Naive thymus-derived CD8-positive, alpha-beta T cell (primary cell): ENCODE measurements at regions not wholly inside any gene's neighbourhood (a gene's known extent, or its start where the extent isn't known, plus 50 kb on each side); places are given as distances from the start of the nearest gene placed in this dataset.

ENCODE experiments used
- ATAC-seq, 2 donors: fragments of 150-1000 bp; cut with Tn5 transposase in 1 of 2; sonication (Bioruptor Pico), chemical (Tn5 transposase) in 1 of 2; 1 replicate in 1 of 2; 2 replicates in 1 of 2; pipeline ENCODE4 v1.10.0; 2021; ENCODE audit warnings: mild to moderate bottlenecking in 2 of 2, moderate library complexity in 2 of 2
- POLR2A ChIA-PET: fragments of 350-600 bp; sonication (Branson Sonifier 250); formaldehyde crosslinking; loops from one replicate; lab custom pipeline; 2021; ENCODE audit warnings: antibody characterized with exemption; lab: Charles Lee
- DNase-seq, 10 donors: peaks; one replicate each; pipeline versions ENCODE4 v3.0.0 to v3.0.0-alpha.2; 2020 to 2022
- H3K27ac Mint-ChIP-seq, 10 donors: one replicate each; pipeline ENCODE4 v1.8.0; 2020 to 2022; ENCODE audit warnings: mild to moderate bottlenecking in 10 of 10, mixed read lengths in 10 of 10, moderate library complexity in 4 of 10, inconsistent platforms in 1 of 10
- H3K27me3 Mint-ChIP-seq, 5 donors: one replicate each; pipeline ENCODE4 v1.8.0; 2021 to 2022; ENCODE audit warnings: mixed read lengths in 5 of 5
- H3K36me3 Mint-ChIP-seq, 3 donors: one replicate each; pipeline ENCODE4 v1.8.0; 2020 to 2022; ENCODE audit warnings: mixed read lengths in 3 of 3, mild to moderate bottlenecking in 2 of 3, inconsistent platforms in 1 of 3
- H3K4me1 Mint-ChIP-seq, 4 donors: one replicate each; pipeline ENCODE4 v1.8.0; 2021 to 2022; ENCODE audit warnings: mixed read lengths in 4 of 4
- H3K4me3 Mint-ChIP-seq, 10 donors: one replicate each; pipeline ENCODE4 v1.8.0; 2020 to 2022; ENCODE audit warnings: mild to moderate bottlenecking in 10 of 10, mixed read lengths in 10 of 10, moderate library complexity in 6 of 10, inconsistent platforms in 1 of 10
- H3K9me3 Mint-ChIP-seq, 9 donors: one replicate each; pipeline ENCODE4 v1.8.0; 2020 to 2022; ENCODE audit warnings: mixed read lengths in 9 of 9, mild to moderate bottlenecking in 3 of 9, inconsistent platforms in 1 of 9, moderate library complexity in 1 of 9

- POLR2A ChIA-PET: no interaction called here
- DNase-seq (no peak), ATAC-seq (no peak)
- Mint-ChIP-seq H3K36me3 (no peaks in the 10 kb centered on the region), H3K9me3 (peaks cover 0 to 21% (median 12%) of the 10 kb centered on the region in 9 donors), H3K27ac (no peak overlapping the region), H3K27me3 (no peaks in the 10 kb centered on the region), H3K4me1 (no peaks in the 10 kb centered on the region), H3K4me3 (no peak overlapping the region)
Measured at GRCh38 chr6:97639702-97640101, 356.7 kb upstream of the MMS22L start.

GRCh38 chr6:97644353-97644752, 361.3 kb upstream of the MMS22L start:
- Mint-ChIP-seq H3K27me3 (no peaks in the 10 kb centered on the region), H3K36me3 (no peaks in the 10 kb centered on the region), H3K27ac (no peak overlapping the region), H3K4me3 (no peak overlapping the region), H3K4me1 (no peaks in the 10 kb centered on the region), H3K9me3 (peaks cover 0 to 20% (median 12%) of the 10 kb centered on the region in 9 donors)
- ATAC-seq: no peak
- POLR2A ChIA-PET: no interaction called here
- no peak for DNase-seq

GRCh38 chr6:97645757-97646156, 362.7 kb upstream of the MMS22L start:
- H3K27me3 Mint-ChIP-seq: no peaks in the 10 kb centered on the region
- H3K27ac Mint-ChIP-seq: no peak overlapping the region
- no peaks in the 10 kb centered on the region for H3K36me3 Mint-ChIP-seq
- H3K4me1 Mint-ChIP-seq: no peaks in the 10 kb centered on the region
- no peak overlapping the region for H3K4me3 Mint-ChIP-seq
- H3K9me3 Mint-ChIP-seq: peaks cover 0 to 20% (median 1%) of the 10 kb centered on the region in 9 donors
- DNase-seq (no peak), ATAC-seq (no peak)
- POLR2A ChIA-PET: no interaction called here

GRCh38 chr6:97653076-97653475, 370.1 kb upstream of the MMS22L start:
- Mint-ChIP-seq H3K4me3 (no peak overlapping the region), H3K27ac (no peak overlapping the region), H3K9me3 (peaks cover 0 to 16% (median 2%) of the 10 kb centered on the region in 9 donors), H3K4me1 (no peaks in the 10 kb centered on the region), H3K27me3 (no peaks in the 10 kb centered on the region), H3K36me3 (no peaks in the 10 kb centered on the region)
- ATAC-seq: no peak
- POLR2A ChIA-PET: no interaction called here
- DNase-seq: no peak

GRCh38 chr6:97653517-97653916, 370.5 kb upstream of the MMS22L start:
- H3K9me3 Mint-ChIP-seq: peaks cover 0 to 16% (median 2%) of the 10 kb centered on the region in 9 donors
- POLR2A ChIA-PET: no interaction called here
- no peak overlapping the region for H3K4me3 Mint-ChIP-seq
- ATAC-seq: no peak
- no peaks in the 10 kb centered on the region for H3K4me1 Mint-ChIP-seq
- no peak for DNase-seq
- no peak overlapping the region for H3K27ac Mint-ChIP-seq
- H3K36me3 Mint-ChIP-seq: no peaks in the 10 kb centered on the region
- H3K27me3 Mint-ChIP-seq: no peaks in the 10 kb centered on the region

- H3K9me3 Mint-ChIP-seq: peaks cover 0 to 11% (median 2%) of the 10 kb centered on the region in 9 donors
- no peak overlapping the region for H3K4me3 Mint-ChIP-seq
- no peak for ATAC-seq
- DNase-seq: no peak
- H3K4me1 Mint-ChIP-seq: no peaks in the 10 kb centered on the region
- no peaks in the 10 kb centered on the region for H3K27me3 Mint-ChIP-seq
- no peak overlapping the region for H3K27ac Mint-ChIP-seq
- POLR2A ChIA-PET: no interaction called here
- no peaks in the 10 kb centered on the region for H3K36me3 Mint-ChIP-seq
Measured at GRCh38 chr6:97654674-97655073, 371.7 kb upstream of the MMS22L start.

GRCh38 chr6:97656236-97656635, 373.2 kb upstream of the MMS22L start:
- Mint-ChIP-seq H3K9me3 (peaks cover 0 to 6% (median 2%) of the 10 kb centered on the region in 9 donors), H3K27me3 (no peaks in the 10 kb centered on the region)

GRCh38 chr6:97656706-97657350, 373.8 kb upstream of the MMS22L start:
- H3K27me3 Mint-ChIP-seq: peaks cover 0 to 4% (median 0%) of the 10 kb centered on the region in 5 donors
- no peaks in the 10 kb centered on the region for H3K4me1 Mint-ChIP-seq
- no peak for DNase-seq
- H3K4me3 Mint-ChIP-seq: no peak overlapping the region
- H3K27ac Mint-ChIP-seq: no peak overlapping the region
- H3K9me3 Mint-ChIP-seq: peaks cover 0 to 7% (median 2%) of the 10 kb centered on the region in 9 donors
- POLR2A ChIA-PET: no interaction called here
- ATAC-seq: no peak
- no peaks in the 10 kb centered on the region for H3K36me3 Mint-ChIP-seq

More at GRCh38 chr6:97656236-97656635, 373.2 kb upstream of the MMS22L start:
- DNase-seq (no peak), ATAC-seq (no peak)
- Mint-ChIP-seq H3K36me3 (no peaks in the 10 kb centered on the region), H3K4me3 (no peak overlapping the region), H3K27ac (no peak overlapping the region), H3K4me1 (no peaks in the 10 kb centered on the region)
- POLR2A ChIA-PET: no interaction called here

- POLR2A ChIA-PET: no interaction called here
- no peaks in the 10 kb centered on the region for H3K36me3 Mint-ChIP-seq
- H3K9me3 Mint-ChIP-seq: peaks cover 0 to 10% (median 2%) of the 10 kb centered on the region in 9 donors
- no peaks in the 10 kb centered on the region for H3K4me1 Mint-ChIP-seq
- no peak overlapping the region for H3K4me3 Mint-ChIP-seq
- peaks cover 0 to 7% (median 0%) of the 10 kb centered on the region in 5 donors for H3K27me3 Mint-ChIP-seq
- no peak for DNase-seq
- no peak for ATAC-seq
- H3K27ac Mint-ChIP-seq: no peak overlapping the region
Measured at GRCh38 chr6:97658090-97658489, 375.1 kb upstream of the MMS22L start.

- Mint-ChIP-seq H3K4me1 (no peaks in the 10 kb centered on the region), H3K27ac (no peak overlapping the region), H3K9me3 (peaks cover 0 to 10% (median 0%) of the 10 kb centered on the region in 9 donors), H3K27me3 (peaks cover 0 to 7% (median 0%) of the 10 kb centered on the region in 5 donors), H3K36me3 (no peaks in the 10 kb centered on the region), H3K4me3 (no peak overlapping the region)
- ATAC-seq: no peak
- POLR2A ChIA-PET: no interaction called here
- DNase-seq: no peak
Measured at GRCh38 chr6:97663252-97663651, 380.2 kb upstream of the MMS22L start.

- Mint-ChIP-seq H3K27me3 (peaks cover 0 to 7% (median 0%) of the 10 kb centered on the region in 5 donors), H3K27ac (no peak overlapping the region), H3K9me3 (peaks cover 0 to 10% (median 0%) of the 10 kb centered on the region in 9 donors), H3K36me3 (no peaks in the 10 kb centered on the region), H3K4me3 (no peak overlapping the region), H3K4me1 (no peaks in the 10 kb centered on the region)
- ATAC-seq (no peak), DNase-seq (no peak)
- POLR2A ChIA-PET: no interaction called here
Measured at GRCh38 chr6:97665446-97665845, 382.4 kb upstream of the MMS22L start.

GRCh38 chr6:97666889-97667288, 383.9 kb upstream of the MMS22L start:
- Mint-ChIP-seq H3K36me3 (no peaks in the 10 kb centered on the region), H3K4me1 (no peaks in the 10 kb centered on the region), H3K27ac (no peak overlapping the region), H3K4me3 (no peak overlapping the region), H3K9me3 (peaks cover 0 to 5% (median 0%) of the 10 kb centered on the region in 9 donors), H3K27me3 (peaks cover 0 to 2% (median 0%) of the 10 kb centered on the region in 5 donors)
- DNase-seq (no peak), ATAC-seq (no peak)
- POLR2A ChIA-PET: no interaction called here

- no peak overlapping the region for H3K4me3 Mint-ChIP-seq
- H3K9me3 Mint-ChIP-seq: no peaks in the 10 kb centered on the region
- no peaks in the 10 kb centered on the region for H3K36me3 Mint-ChIP-seq
- ATAC-seq: no peak
- DNase-seq: no peak
- H3K4me1 Mint-ChIP-seq: no peaks in the 10 kb centered on the region
- POLR2A ChIA-PET: no interaction called here
- H3K27me3 Mint-ChIP-seq: no peaks in the 10 kb centered on the region
- H3K27ac Mint-ChIP-seq: no peak overlapping the region
Measured at GRCh38 chr6:97668716-97669115, 385.7 kb upstream of the MMS22L start.
